SW 1271 (cell line): ENCODE measurements at regions not wholly inside any gene's neighbourhood (a gene's known extent, or its start where the extent isn't known, plus 50 kb on each side); places are given as distances from the start of the nearest gene placed in this dataset.
"Not testable (repeated sequence)": the region's sequence is repeated elsewhere in the genome, so short reads cannot be mapped to it uniquely, and the experiment has no call there.

Experiments used
- DNase-seq, 2 experiments: peaks; one replicate each; lab custom pipeline; 2025; lab: John Stamatoyannopoulos, UW

- DNase-seq: not testable (repeated sequence)
Observed at GRCh38 chr12:83226960-83227359, 540.3 kb downstream of the TMTC2 start.

- no peak for DNase-seq
Observed at GRCh38 chr12:83225806-83226205, 539.1 kb downstream of the TMTC2 start.

- DNase-seq: no peak
Observed at GRCh38 chr12:83224012-83224411, 537.3 kb downstream of the TMTC2 start.

- DNase-seq: no peak
Observed at GRCh38 chr12:83220774-83221173, 534.1 kb downstream of the TMTC2 start.

- DNase-seq: no peak
Observed at GRCh38 chr12:83216230-83216629, 529.5 kb downstream of the TMTC2 start.

GRCh38 chr12:83214185-83214584, 527.5 kb downstream of the TMTC2 start:
- DNase-seq: no peak

- no peak for DNase-seq
Observed at GRCh38 chr12:83210933-83211332, 524.2 kb downstream of the TMTC2 start.

- DNase-seq: no peak
Observed at GRCh38 chr12:83199069-83199468, 512.4 kb downstream of the TMTC2 start.

GRCh38 chr12:83198291-83199015, 511.7 kb downstream of the TMTC2 start:
- no peak for DNase-seq

GRCh38 chr12:83197483-83197914, 510.8 kb downstream of the TMTC2 start:
- no peak for DNase-seq

- no peak for DNase-seq
Observed at GRCh38 chr12:83196694-83197350, 510.1 kb downstream of the TMTC2 start.

GRCh38 chr12:83190631-83191390, 504.1 kb downstream of the TMTC2 start:
- DNase-seq: no peak

- DNase-seq: no peak
Observed at GRCh38 chr12:83186419-83186818, 499.7 kb downstream of the TMTC2 start.

- no peak for DNase-seq
Observed at GRCh38 chr12:83185241-83185640, 498.5 kb downstream of the TMTC2 start.
